IPS-NIHi11 (cell line): ENCODE measurements at regions not wholly inside any gene's neighbourhood (a gene's known extent, or its start where the extent isn't known, plus 50 kb on each side); places are given as distances from the start of the nearest gene placed in this dataset.

Source experiments
- DNase-seq: peaks from one replicate; pipeline ENCODE4 v3.0.0; 2012; ENCODE audit warnings: mixed read lengths, low spot score

- DNase-seq = no peak
Measured at GRCh38 chr20:60244373-60245146, 286.3 kb downstream of the CDH26 start.

GRCh38 chr20:60246751-60247150 is 288.5 kb downstream of the CDH26 start:
- DNase-seq = no peak

- DNase-seq = no peak
Measured at GRCh38 chr20:60249436-60249835, 291.2 kb downstream of the CDH26 start.

- no peak for DNase-seq
Measured at GRCh38 chr20:60250251-60250650, 292.0 kb downstream of the CDH26 start.

- DNase-seq = no peak
Measured at GRCh38 chr20:60252866-60253265, 294.6 kb downstream of the CDH26 start.

- DNase-seq = no peak
Measured at GRCh38 chr20:60253471-60253870, 295.2 kb downstream of the CDH26 start.

- DNase-seq = no peak
Measured at GRCh38 chr20:60254901-60255411, 296.7 kb downstream of the CDH26 start.

- DNase-seq = no peak
Measured at GRCh38 chr20:60255415-60255814, 297.2 kb downstream of the CDH26 start.

- no peak for DNase-seq
Measured at GRCh38 chr20:60255866-60256265, 297.6 kb downstream of the CDH26 start.

- DNase-seq = no peak
Measured at GRCh38 chr20:60256811-60257210, 298.6 kb downstream of the CDH26 start.

DNA sequence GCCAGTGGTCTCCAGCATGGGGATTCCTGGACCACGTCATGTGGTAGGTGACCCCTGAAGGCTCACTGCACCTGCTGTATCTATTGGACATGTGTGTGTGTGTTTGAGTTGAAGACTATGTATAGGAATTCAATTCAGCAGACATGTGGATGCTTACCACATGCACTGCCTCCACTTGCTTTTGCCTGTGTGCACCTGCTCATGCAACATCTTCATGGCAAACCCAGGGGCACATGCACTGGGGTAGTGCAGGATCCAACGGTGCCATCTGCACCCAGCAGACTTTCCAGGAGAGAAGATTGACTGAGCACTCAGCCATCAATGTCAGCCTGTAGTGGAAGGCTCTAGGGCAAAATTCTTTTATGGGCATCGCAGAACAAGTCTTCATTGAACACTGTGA is 299.4 kb downstream of the CDH26 start:
- no peak for DNase-seq

DNA sequence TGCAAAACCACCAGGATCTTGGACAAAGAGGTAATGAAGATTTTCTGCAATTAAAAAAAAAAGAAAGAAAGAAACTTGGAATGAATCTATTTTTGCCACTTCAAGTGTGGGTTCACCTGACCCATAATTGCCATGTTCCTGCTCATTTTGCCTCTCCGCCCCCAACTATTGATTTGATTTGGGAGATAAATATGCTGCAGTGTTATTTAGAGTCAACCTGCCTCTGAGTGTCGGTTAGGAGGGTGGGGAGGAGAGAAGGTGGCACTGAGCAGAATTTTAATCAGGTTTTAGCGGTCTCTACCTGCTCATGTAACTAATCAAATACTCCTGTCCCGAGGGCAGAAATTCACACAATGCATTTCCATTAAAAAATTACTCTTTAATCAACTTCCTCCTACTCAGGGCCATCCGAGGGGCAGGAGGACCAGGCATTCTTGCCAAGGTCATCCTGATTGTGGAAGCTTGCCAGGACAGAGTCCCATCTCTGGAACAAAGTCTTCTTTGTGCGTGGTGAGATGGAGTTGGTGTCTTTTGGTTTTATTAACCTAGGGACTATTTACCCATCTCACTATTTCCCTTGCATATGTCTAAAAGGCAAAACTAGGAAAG is 300.1 kb downstream of the CDH26 start:
- DNase-seq = no peak

GRCh38 chr20:60261333-60261732 is 303.1 kb downstream of the CDH26 start:
- no peak for DNase-seq

- peak; percentile 82 for DNase-seq
Measured at GRCh38 chr20:60262967-60263603, 304.9 kb downstream of the CDH26 start.

- DNase-seq = no peak
Measured at GRCh38 chr20:60263725-60264709, 305.8 kb downstream of the CDH26 start.

DNA sequence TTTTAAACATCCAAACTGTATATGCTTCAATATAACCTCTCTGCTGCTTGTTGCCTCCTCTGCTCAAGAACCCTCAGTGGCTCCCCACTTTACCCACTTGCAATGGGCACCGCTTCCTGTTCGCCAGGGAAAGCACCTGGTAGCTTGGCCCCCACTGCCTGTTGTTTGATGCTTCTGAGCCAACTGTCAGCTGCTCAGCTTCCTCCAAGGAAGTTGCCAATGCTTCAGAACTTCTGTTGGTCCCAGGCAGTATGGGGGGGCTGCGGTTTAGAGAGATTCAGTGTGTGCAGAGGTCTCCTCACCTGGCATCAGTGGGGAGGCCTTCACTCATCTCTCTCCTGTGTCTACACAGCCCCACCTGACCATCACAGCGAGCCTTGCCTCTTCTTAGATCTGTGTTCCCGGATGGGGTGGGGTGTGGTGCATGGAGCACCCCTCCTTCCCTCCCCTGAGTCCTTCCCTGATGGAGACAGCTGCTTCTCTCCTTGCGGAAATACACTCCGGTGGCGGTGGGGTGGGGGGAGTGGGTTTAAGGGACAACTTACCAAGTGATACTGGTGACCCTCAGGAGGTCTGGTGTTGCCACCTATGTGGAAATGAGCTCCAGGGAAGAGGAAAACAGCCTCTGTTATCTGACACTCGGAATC is 308.1 kb downstream of the CDH26 start:
- DNase-seq = no peak

- no peak for DNase-seq
Measured at GRCh38 chr20:60268491-60268890, 310.3 kb downstream of the CDH26 start.

DNA sequence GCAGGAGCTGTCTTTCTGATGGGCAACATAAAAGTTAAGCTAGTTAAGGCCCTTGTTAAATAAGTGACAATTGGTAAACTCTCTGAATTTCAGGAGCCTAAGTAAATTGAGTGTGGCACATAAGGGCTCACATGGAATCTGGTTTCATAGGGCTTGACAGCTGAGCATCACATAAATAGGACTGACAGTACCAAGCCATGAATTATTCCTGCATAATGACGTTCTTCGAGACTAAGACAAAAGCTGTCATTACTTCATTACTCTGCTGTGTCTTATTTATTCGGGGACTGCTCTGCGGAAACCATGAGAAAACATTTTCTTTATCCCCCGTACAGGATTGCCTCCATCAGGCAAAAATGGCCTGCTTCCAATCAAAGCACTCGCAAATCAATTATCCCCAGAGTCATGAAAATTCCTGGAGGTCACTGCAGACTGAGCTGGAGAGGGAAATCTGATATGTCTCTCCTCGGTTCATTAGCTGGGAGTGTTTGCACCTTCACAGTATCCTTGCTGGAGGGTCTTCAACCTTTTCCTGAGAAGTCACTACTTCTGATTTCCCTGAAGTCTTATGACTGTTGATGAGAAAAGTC is 311.4 kb downstream of the CDH26 start:
- no peak for DNase-seq

DNA sequence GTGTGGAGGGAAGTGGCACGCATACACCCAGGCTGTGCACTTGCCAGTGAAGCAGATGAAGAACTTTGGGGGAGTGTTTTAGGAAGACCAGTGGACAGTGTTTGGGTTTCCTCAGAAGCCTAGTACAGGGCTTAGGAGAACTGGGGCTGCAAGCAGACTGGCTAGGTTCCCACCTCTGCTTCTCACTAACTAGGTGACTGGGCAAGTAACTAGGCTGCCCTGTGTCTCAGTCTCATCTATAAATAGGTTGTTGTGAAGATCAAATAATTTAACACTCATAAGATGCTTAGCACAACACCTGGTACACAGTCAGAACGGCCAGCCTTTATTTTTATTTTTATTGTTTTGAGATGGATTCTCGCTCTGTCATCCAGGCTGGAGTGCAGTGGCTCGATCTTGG is 312.1 kb downstream of the CDH26 start:
- no peak for DNase-seq

- peak; percentile 31 for DNase-seq
Measured at GRCh38 chr20:60271597-60271996, 313.4 kb downstream of the CDH26 start.

DNA sequence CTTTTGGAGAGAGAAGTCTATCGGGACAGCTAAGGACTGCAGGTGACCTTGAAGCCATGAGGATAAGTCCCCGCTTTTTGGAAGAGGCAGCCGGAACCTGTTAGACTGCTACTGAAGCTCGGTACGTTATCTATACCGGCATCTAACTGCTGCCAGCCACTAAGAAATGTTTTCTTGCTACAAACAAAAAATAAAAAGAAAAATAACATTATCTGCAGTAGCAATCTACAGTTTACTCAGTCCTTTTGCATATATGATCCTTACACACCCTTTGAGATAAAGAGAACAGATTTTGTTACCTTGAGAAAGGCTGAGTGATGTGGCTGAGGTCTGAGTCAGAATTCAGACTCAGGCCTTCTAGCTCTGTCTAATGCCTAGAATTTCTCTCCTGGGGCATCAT is 314.6 kb downstream of the CDH26 start:
- DNase-seq = no peak
